H9 (cell line): ENCODE measurements at regions not wholly inside any gene's neighbourhood (a gene's known extent, or its start where the extent isn't known, plus 50 kb on each side); places are given as distances from the start of the nearest gene placed in this dataset.

Experiments
- DNase-seq: peaks from one replicate; pipeline ENCODE4 v3.0.0-alpha.2; 2017
- H2AFZ ChIP-seq: one replicate; pipeline ENCODE4 v1.6.1; 2013; ENCODE audit warnings: mild to moderate bottlenecking, low read length, control low read depth, moderate library complexity
- H2AK5ac ChIP-seq: 2 replicates; pipeline ENCODE4 v1.6.1; 2013; ENCODE audit warnings: low read length, control low read depth, mixed read lengths; ENCODE audit not compliant: insufficient read length
- H2BK120ac ChIP-seq: one replicate; pipeline ENCODE4 v1.6.1; 2013; ENCODE audit warnings: low read depth, mild to moderate bottlenecking, low read length, control low read depth, inconsistent platforms; ENCODE audit not compliant: poor library complexity, severe bottlenecking
- H2BK12ac ChIP-seq: 2 replicates; pipeline ENCODE4 v1.6.1; 2013; ENCODE audit warnings: low read length, control low read depth, mixed read lengths, low read depth; ENCODE audit not compliant: insufficient read length
- H2BK15ac ChIP-seq: 2 replicates; pipeline ENCODE4 v1.6.1; 2013; ENCODE audit warnings: low read depth, low read length, control low read depth
- H2BK20ac ChIP-seq: one replicate; pipeline ENCODE4 v1.6.1; 2013; ENCODE audit warnings: low read depth, mild to moderate bottlenecking, low read length, control low read depth, inconsistent platforms; ENCODE audit not compliant: poor library complexity, severe bottlenecking
- H2BK5ac ChIP-seq: 2 replicates; pipeline ENCODE4 v1.6.1; 2013; ENCODE audit warnings: low read length, control low read depth, mixed read lengths; ENCODE audit not compliant: insufficient read length
- H3K14ac ChIP-seq: 2 replicates; pipeline ENCODE4 v1.6.1; 2013; ENCODE audit warnings: low read length, control low read depth; ENCODE audit not compliant: insufficient read depth
- H3K18ac ChIP-seq: 2 replicates; pipeline ENCODE4 v1.6.1; 2013; ENCODE audit warnings: low read depth, mild to moderate bottlenecking, mixed read lengths, low read length, control low read depth; ENCODE audit not compliant: insufficient read length
- H3K23ac ChIP-seq: 2 replicates; pipeline ENCODE4 v1.6.1; 2013; ENCODE audit warnings: low read length, control low read depth, mixed read lengths, low read depth; ENCODE audit not compliant: insufficient read length
- H3K23me2 ChIP-seq: 2 replicates; pipeline ENCODE4 v1.6.1; 2013; ENCODE audit warnings: low read depth, mild to moderate bottlenecking, mixed read lengths, low read length, control low read depth; ENCODE audit not compliant: insufficient read length, poor library complexity, severe bottlenecking
- H3K27ac ChIP-seq: 2 replicates; pipeline ENCODE4 v1.5.1; 2013; ENCODE audit warnings: low read length, control low read depth, mixed read lengths, low read depth; ENCODE audit not compliant: insufficient read length
- H3K27me3 ChIP-seq: 2 replicates; pipeline ENCODE4 v1.6.1; 2013; ENCODE audit warnings: low read length, control low read depth, inconsistent platforms; ENCODE audit not compliant: insufficient read depth
- H3K4ac ChIP-seq: 2 replicates; pipeline ENCODE4 v1.6.1; 2013; ENCODE audit warnings: low read depth, mild to moderate bottlenecking, control low read depth, inconsistent platforms, low read length, moderate library complexity
- H3K4me1 ChIP-seq: 2 replicates; pipeline ENCODE4 v1.6.1; 2013; ENCODE audit warnings: low read length, control low read depth, inconsistent platforms; ENCODE audit not compliant: insufficient read depth
- H3K4me2 ChIP-seq: 2 replicates; pipeline ENCODE4 v1.6.1; 2013; ENCODE audit warnings: low read length, control low read depth, mixed read lengths; ENCODE audit not compliant: insufficient read length, insufficient read depth
- H3K56ac ChIP-seq: 2 replicates; pipeline ENCODE4 v1.6.1; 2013; ENCODE audit warnings: low read depth, mild to moderate bottlenecking, mixed read lengths, low read length, control low read depth; ENCODE audit not compliant: insufficient read length
- H3K79me1 ChIP-seq: 2 replicates; pipeline ENCODE4 v1.6.1; 2013; ENCODE audit warnings: low read depth, mild to moderate bottlenecking, moderate library complexity, low read length, control low read depth, inconsistent platforms; ENCODE audit not compliant: insufficient read depth, poor library complexity, severe bottlenecking
- H3K79me2 ChIP-seq: 2 replicates; pipeline ENCODE4 v1.6.1; 2013; ENCODE audit warnings: low read length, control low read depth, inconsistent platforms; ENCODE audit not compliant: insufficient read depth
- H3K9ac ChIP-seq: 2 replicates; pipeline ENCODE4 v1.6.1; 2013; ENCODE audit warnings: low read length, control low read depth, mixed read lengths; ENCODE audit not compliant: insufficient read length; ENCODE audit errors: extremely low read depth
- H3K9me3 ChIP-seq: one replicate; pipeline ENCODE4 v1.6.1; 2013; ENCODE audit warnings: low read depth, low read length, inconsistent platforms; ENCODE audit not compliant: control insufficient read depth
- H3T11ph ChIP-seq: one replicate; pipeline ENCODE4 v1.6.1; 2013; ENCODE audit warnings: mild to moderate bottlenecking, low read length, control low read depth, inconsistent platforms
- H4K20me1 ChIP-seq: one replicate; pipeline ENCODE4 v1.6.1; 2013; ENCODE audit not compliant: control insufficient read depth, insufficient read length, insufficient read depth
- H4K5ac ChIP-seq: 2 replicates; pipeline ENCODE4 v1.6.1; 2013; ENCODE audit warnings: low read depth, mild to moderate bottlenecking, mixed read lengths, low read length, control low read depth; ENCODE audit not compliant: insufficient read length
- H4K8ac ChIP-seq: replicated peaks from 2 replicates; pipeline ENCODE4 v1.6.1; 2013; ENCODE audit warnings: low read length, control low read depth, mixed read lengths, low read depth; ENCODE audit not compliant: insufficient read length
- H4K91ac ChIP-seq: 2 replicates; pipeline ENCODE4 v1.6.1; 2013; ENCODE audit warnings: low read depth, mild to moderate bottlenecking, moderate library complexity, mixed read lengths, low read length, control low read depth; ENCODE audit not compliant: insufficient read length
- H3K27ac Mint-ChIP-seq, 3 experiments: 2 replicates in 2 of 3; 3 replicates in 1 of 3; pipeline ENCODE4 v1.8.0; 2020 to 2021; ENCODE audit warnings: mixed read lengths in 3 of 3, mild to moderate bottlenecking in 1 of 3, moderate library complexity in 1 of 3
- H3K27me3 Mint-ChIP-seq: 2 replicates; pipeline ENCODE4 v1.8.0; 2021; ENCODE audit warnings: low read depth, mild to moderate bottlenecking, moderate library complexity, mixed read lengths
- H3K36me3 Mint-ChIP-seq, 3 experiments: 2 replicates in 2 of 3; 3 replicates in 1 of 3; pipeline ENCODE4 v1.8.0; 2020 to 2021; ENCODE audit warnings: low read depth in 3 of 3, mixed read lengths in 3 of 3; ENCODE audit not compliant: insufficient read depth in 1 of 3
- H3K4me1 Mint-ChIP-seq, 2 experiments: 2 replicates each; pipeline ENCODE4 v1.8.0; 2020; ENCODE audit warnings: mixed read lengths in 2 of 2
- H3K4me3 Mint-ChIP-seq, 2 experiments: 2 replicates in 1 of 2; 3 replicates in 1 of 2; pipeline ENCODE4 v1.8.0; 2020 to 2021; ENCODE audit warnings: mild to moderate bottlenecking in 2 of 2, mixed read lengths in 2 of 2, moderate library complexity in 1 of 2
- H3K9me3 Mint-ChIP-seq, 2 experiments: 2 replicates in 1 of 2; 3 replicates in 1 of 2; pipeline ENCODE4 v1.8.0; 2020; ENCODE audit warnings: mild to moderate bottlenecking in 2 of 2, mixed read lengths in 2 of 2, moderate library complexity in 1 of 2
- WGBS: extraction: QIAGEN DNeasy Blood & Tissue Kit; methylation state at CpG from one replicate; pipeline ENCODE4 v1.1.7; 2013; ENCODE audit warnings: missing lambda C conversion rate, low lambda C conversion rate, mixed read lengths; ENCODE audit not compliant: insufficient read length; ENCODE audit errors: extremely low coverage; 5-methylcytosine and 5-hydroxymethylcytosine counted together
- TF ChIP-seq, protein P1 (sequence below): fragments of 200-600 bp; sonication (generic); conservative IDR thresholded peaks from 3 replicates; pipeline ENCODE4 v1.8.0; 2021; ENCODE audit warnings: antibody characterized with exemption, mild to moderate bottlenecking

DNA sequence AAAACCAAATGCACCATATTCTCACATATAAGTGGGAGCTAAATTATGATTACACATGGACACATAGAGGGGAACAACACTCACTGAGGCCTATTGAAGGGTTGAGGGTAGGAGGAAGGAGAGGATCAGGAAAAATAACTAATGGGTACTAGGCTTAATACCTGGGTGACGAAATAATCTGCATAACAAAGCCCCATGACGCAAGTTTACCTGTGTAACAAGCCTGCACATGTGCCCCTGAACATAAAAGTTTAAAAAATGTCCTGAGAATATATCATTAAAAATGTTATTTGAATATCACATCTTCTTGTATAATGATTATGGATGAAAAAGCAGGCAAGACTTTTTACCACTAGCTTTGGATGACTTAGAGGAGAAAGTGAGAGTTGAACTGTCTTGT, 138.0 kb upstream of the NOVA1 start:
- no peak overlapping the region for H2AFZ ChIP-seq
- no peak overlapping the region for H4K8ac ChIP-seq
- H3K27ac ChIP-seq: no peak overlapping the region
- no peaks in the 10 kb centered on the region for H3K79me1 ChIP-seq
- no peak overlapping the region for H2BK12ac ChIP-seq
- H2AK5ac ChIP-seq: no peak overlapping the region
- no peak overlapping the region for H3K4ac ChIP-seq
- H3K27ac Mint-ChIP-seq: no peak overlapping the region
- no peak overlapping the region for H3K9ac ChIP-seq
- H4K5ac ChIP-seq: no peak overlapping the region
- H2BK120ac ChIP-seq: no peak overlapping the region
- no peaks in the 10 kb centered on the region for H3K9me3 Mint-ChIP-seq
- no peak overlapping the region for H3K18ac ChIP-seq
- TF ChIP-seq, protein P1, sequence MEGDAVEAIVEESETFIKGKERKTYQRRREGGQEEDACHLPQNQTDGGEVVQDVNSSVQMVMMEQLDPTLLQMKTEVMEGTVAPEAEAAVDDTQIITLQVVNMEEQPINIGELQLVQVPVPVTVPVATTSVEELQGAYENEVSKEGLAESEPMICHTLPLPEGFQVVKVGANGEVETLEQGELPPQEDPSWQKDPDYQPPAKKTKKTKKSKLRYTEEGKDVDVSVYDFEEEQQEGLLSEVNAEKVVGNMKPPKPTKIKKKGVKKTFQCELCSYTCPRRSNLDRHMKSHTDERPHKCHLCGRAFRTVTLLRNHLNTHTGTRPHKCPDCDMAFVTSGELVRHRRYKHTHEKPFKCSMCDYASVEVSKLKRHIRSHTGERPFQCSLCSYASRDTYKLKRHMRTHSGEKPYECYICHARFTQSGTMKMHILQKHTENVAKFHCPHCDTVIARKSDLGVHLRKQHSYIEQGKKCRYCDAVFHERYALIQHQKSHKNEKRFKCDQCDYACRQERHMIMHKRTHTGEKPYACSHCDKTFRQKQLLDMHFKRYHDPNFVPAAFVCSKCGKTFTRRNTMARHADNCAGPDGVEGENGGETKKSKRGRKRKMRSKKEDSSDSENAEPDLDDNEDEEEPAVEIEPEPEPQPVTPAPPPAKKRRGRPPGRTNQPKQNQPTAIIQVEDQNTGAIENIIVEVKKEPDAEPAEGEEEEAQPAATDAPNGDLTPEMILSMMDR: no peak
- WGBS: no CpG with 5 or more reads among the region's 2 CpGs
- no peaks in the 10 kb centered on the region for H3K4me1 ChIP-seq
- no peak for DNase-seq
- no peaks in the 10 kb centered on the region for H3K23me2 ChIP-seq
- no peak overlapping the region for H3K4me2 ChIP-seq
- no peak overlapping the region for H3K4me3 Mint-ChIP-seq
- no peaks in the 10 kb centered on the region for H3K27me3 Mint-ChIP-seq
- no peaks in the 10 kb centered on the region for H3K9me3 ChIP-seq
- no peak overlapping the region for H3K14ac ChIP-seq
- no peak overlapping the region for H2BK20ac ChIP-seq
- no peak overlapping the region for H4K91ac ChIP-seq
- H2BK5ac ChIP-seq: no peak overlapping the region
- H4K20me1 ChIP-seq: no peaks in the 10 kb centered on the region
- no peak overlapping the region for H3K23ac ChIP-seq
- no peaks in the 10 kb centered on the region for H3K36me3 Mint-ChIP-seq
- H3K27me3 ChIP-seq: no peaks in the 10 kb centered on the region
- H3K4me1 Mint-ChIP-seq: no peaks in the 10 kb centered on the region
- no peak overlapping the region for H3T11ph ChIP-seq
- H3K56ac ChIP-seq: no peak overlapping the region
- H3K79me2 ChIP-seq: no peaks in the 10 kb centered on the region
- no peak overlapping the region for H2BK15ac ChIP-seq
